OCI-LY7 (cell line): ENCODE measurements at regions not wholly inside any gene's neighbourhood (a gene's known extent, or its start where the extent isn't known, plus 50 kb on each side); places are given as distances from the start of the nearest gene placed in this dataset.

Source experiments
- BruUV-seq: library from RNA; stranded (reverse); fragments of 400-500 nt; replicated peaks from 2 replicates; lab custom pipeline; 2021; lab: Mats Ljungman, UMichigan
- CTCF ChIA-PET: fragments of 300-600 bp; sonication (Branson Sonifier 250); formaldehyde crosslinking; loops from one replicate; lab custom pipeline; 2022; ENCODE audit warnings: antibody characterized with exemption; ENCODE audit not compliant: unreplicated experiment; lab: Charles Lee
- POLR2A ChIA-PET: fragments of 300-600 bp; sonication (Branson Sonifier 250); formaldehyde crosslinking; loops from one replicate; lab custom pipeline; 2022; ENCODE audit warnings: antibody characterized with exemption; lab: Charles Lee
- DNase-seq: peaks from one replicate; pipeline ENCODE4 v3.0.0-alpha.2; 2015; ENCODE audit warnings: low spot score
- H2AFZ ChIP-seq: fragments of 200-600 bp; sonication (generic), shearing (Covaris generic); 2 replicates; pipeline ENCODE4 v1.6.1; 2014; ENCODE audit warnings: mild to moderate bottlenecking, antibody characterized with exemption, low read length, moderate library complexity
- H3K27ac ChIP-seq: fragments of 200-600 bp; sonication (generic); 2 replicates; pipeline ENCODE4 v1.5.1; 2014; ENCODE audit warnings: mixed run types, low read depth, mild to moderate bottlenecking, moderate library complexity, low read length, inconsistent platforms; ENCODE audit not compliant: poor library complexity, severe bottlenecking
- H3K36me3 ChIP-seq: fragments of 200-600 bp; sonication (generic); 2 replicates; pipeline ENCODE4 v1.6.1; 2014; ENCODE audit warnings: mild to moderate bottlenecking, antibody characterized with exemption, low read length, moderate library complexity, mixed read lengths; ENCODE audit not compliant: insufficient read depth
- H3K4me1 ChIP-seq: fragments of 200-600 bp; sonication (generic); 2 replicates; pipeline ENCODE4 v1.5.1; 2014; ENCODE audit warnings: mild to moderate bottlenecking, low read length; ENCODE audit not compliant: insufficient read depth, poor library complexity, severe bottlenecking
- H3K4me2 ChIP-seq: fragments of 200-600 bp; sonication (generic); 2 replicates; pipeline ENCODE4 v1.6.1; 2014; ENCODE audit warnings: mild to moderate bottlenecking, low read length
- H3K4me3 ChIP-seq: fragments of 200-600 bp; sonication (generic); 2 replicates; pipeline ENCODE4 v1.5.1; 2014; ENCODE audit warnings: mild to moderate bottlenecking, low read depth, low read length; ENCODE audit not compliant: poor library complexity, severe bottlenecking
- H3K79me2 ChIP-seq: fragments of 200-600 bp; sonication (generic); 2 replicates; pipeline ENCODE4 v1.6.1; 2016; ENCODE audit warnings: low read depth, mild to moderate bottlenecking, low read length, moderate library complexity, mixed read lengths; ENCODE audit not compliant: insufficient read depth
- H3K9me2 ChIP-seq: fragments of 200-600 bp; sonication (generic); 2 replicates; pipeline ENCODE4 v1.6.1; 2016; ENCODE audit warnings: mild to moderate bottlenecking, low read length, mixed read lengths; ENCODE audit not compliant: insufficient read depth
- H3K9me3 ChIP-seq: fragments of 200-600 bp; sonication (generic); 2 replicates; pipeline ENCODE4 v1.6.1; 2014; ENCODE audit warnings: mild to moderate bottlenecking, mixed run types, low read length, mixed read lengths
- H4K20me1 ChIP-seq: fragments of 200-600 bp; sonication (generic); 2 replicates; pipeline ENCODE4 v1.6.1; 2014; ENCODE audit warnings: mild to moderate bottlenecking, antibody characterized with exemption, low read length, moderate library complexity, mixed read lengths; ENCODE audit not compliant: insufficient read depth
- EZH2phosphoT487 ChIP-seq: fragments of 200-600 bp; sonication (generic); IDR thresholded peaks from 2 replicates; pipeline ENCODE4 v1.6.1; 2018; ENCODE audit warnings: low read depth, borderline replicate concordance, mild to moderate bottlenecking, mixed run types, antibody characterized with exemption, low read length, moderate library complexity, mixed read lengths
- intact Hi-C: fragments of 100-400 bp; cut with micrococcal nuclease; formaldehyde crosslinking; loops from one replicate; pipeline ENCODE4 v1.10.0; 2022; ENCODE audit not compliant: unreplicated experiment
- TF ChIP-seq, protein P1 (sequence below): fragments of 200-600 bp; sonication (generic); conservative IDR thresholded peaks from 2 replicates; pipeline ENCODE4 v1.5.1; 2014; ENCODE audit warnings: mild to moderate bottlenecking, antibody characterized with exemption, low read length, moderate library complexity, mixed read lengths

DNA sequence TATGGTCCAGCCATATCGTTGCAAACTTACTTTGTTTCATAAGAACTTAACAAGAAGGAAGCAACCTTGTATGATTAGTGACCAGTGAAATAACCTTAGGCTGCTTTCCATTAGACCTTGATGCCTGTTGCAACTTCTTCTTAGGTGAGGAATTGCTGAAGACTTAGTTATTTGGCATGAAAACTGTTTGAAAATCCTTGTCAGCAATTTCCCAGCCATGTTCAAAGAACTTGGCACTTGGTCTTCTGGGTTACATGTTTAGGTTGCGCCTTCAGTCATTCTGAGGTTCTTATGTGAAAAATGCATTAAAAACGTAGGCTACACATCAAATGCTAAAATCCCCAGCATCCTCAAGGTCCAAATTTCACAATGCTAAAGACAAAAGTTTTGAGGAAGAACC lies 232.0 kb upstream of the CEP162 start:
- ChIA-PET CTCF (no interaction called here), POLR2A (no interaction called here)
- intact Hi-C loops = no loop called here
- H3K9me2 ChIP-seq = no peaks in the 10 kb centered on the region
- H3K9me3 ChIP-seq = no peaks in the 10 kb centered on the region
- no peaks in the 10 kb centered on the region for H3K4me1 ChIP-seq
- DNase-seq = no peak
- BruUV-seq = no TSS peak
- no peaks in the 10 kb centered on the region for H3K36me3 ChIP-seq
- no peaks in the 10 kb centered on the region for H4K20me1 ChIP-seq
- H3K27ac ChIP-seq = no peak overlapping the region
- no peak overlapping the region for H2AFZ ChIP-seq
- no peak overlapping the region for H3K4me2 ChIP-seq
- TF ChIP-seq, protein P1, sequence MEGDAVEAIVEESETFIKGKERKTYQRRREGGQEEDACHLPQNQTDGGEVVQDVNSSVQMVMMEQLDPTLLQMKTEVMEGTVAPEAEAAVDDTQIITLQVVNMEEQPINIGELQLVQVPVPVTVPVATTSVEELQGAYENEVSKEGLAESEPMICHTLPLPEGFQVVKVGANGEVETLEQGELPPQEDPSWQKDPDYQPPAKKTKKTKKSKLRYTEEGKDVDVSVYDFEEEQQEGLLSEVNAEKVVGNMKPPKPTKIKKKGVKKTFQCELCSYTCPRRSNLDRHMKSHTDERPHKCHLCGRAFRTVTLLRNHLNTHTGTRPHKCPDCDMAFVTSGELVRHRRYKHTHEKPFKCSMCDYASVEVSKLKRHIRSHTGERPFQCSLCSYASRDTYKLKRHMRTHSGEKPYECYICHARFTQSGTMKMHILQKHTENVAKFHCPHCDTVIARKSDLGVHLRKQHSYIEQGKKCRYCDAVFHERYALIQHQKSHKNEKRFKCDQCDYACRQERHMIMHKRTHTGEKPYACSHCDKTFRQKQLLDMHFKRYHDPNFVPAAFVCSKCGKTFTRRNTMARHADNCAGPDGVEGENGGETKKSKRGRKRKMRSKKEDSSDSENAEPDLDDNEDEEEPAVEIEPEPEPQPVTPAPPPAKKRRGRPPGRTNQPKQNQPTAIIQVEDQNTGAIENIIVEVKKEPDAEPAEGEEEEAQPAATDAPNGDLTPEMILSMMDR = no peak
- TF ChIP-seq EZH2phosphoT487 = no peak
- H3K4me3 ChIP-seq = no peak overlapping the region
- no peaks in the 10 kb centered on the region for H3K79me2 ChIP-seq

DNA sequence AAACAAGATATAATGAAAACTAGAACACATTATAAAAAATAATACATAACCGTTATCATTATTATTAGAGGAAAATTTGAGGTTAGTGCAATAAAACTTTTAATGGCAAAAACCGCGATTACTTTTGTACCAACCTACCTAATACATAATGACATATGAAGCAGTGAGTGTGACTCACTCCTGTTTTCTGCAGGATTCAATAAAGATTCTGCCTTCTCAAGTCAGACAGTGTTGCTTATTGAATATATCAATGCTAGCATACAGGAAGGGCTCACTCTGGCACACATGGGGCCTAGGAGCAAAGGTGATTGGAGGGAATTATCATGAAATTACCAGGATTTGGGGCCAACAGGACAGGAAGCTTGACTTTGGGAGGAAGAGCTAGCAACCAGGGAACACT lies 230.8 kb upstream of the CEP162 start:
- Histone ChIP-seq H3K4me2 (no peak overlapping the region), H3K9me3 (no peaks in the 10 kb centered on the region), H3K4me3 (no peak overlapping the region), H4K20me1 (no peaks in the 10 kb centered on the region), H3K27ac (no peak overlapping the region), H3K36me3 (no peaks in the 10 kb centered on the region), H3K9me2 (no peaks in the 10 kb centered on the region), H2AFZ (no peak overlapping the region), H3K79me2 (no peaks in the 10 kb centered on the region), H3K4me1 (no peaks in the 10 kb centered on the region)
- intact Hi-C loops = no loop called here
- ChIA-PET CTCF (no interaction called here), POLR2A (no interaction called here)
- BruUV-seq = no TSS peak
- TF ChIP-seq EZH2phosphoT487 = no peak
- TF ChIP-seq, protein P1 = no peak
- DNase-seq = no peak

DNA sequence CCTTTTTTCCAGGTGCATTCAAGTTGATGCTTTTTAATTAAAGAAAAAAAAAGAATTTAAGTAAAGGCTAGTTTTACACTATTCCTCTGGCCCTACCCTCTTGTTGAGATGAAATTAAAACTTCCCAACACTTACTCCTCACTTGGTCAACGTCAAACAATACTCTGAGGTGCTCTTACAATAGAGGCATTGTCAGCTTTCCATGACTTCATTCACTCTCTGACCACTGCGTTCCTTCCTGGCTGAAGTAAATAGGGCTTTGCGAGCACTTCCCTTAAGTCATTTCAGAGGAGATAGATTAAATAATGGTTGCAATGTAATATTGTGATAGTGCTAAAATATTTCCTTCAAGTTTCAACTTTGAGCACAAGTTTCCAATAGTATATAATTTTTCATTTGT lies 229.8 kb upstream of the CEP162 start:
- intact Hi-C loops = no loop called here
- no peak overlapping the region for H3K27ac ChIP-seq
- BruUV-seq = no TSS peak
- no peaks in the 10 kb centered on the region for H3K4me1 ChIP-seq
- no peaks in the 10 kb centered on the region for H4K20me1 ChIP-seq
- no peak for TF ChIP-seq EZH2phosphoT487
- TF ChIP-seq, protein P1 = no peak
- ChIA-PET CTCF (no interaction called here), POLR2A (interaction anchor here (0.8 kb wide), 1 partner anchor 12 kb away, joined by 3 read pairs; no protein-coding TSS in a partner anchor)
- no peaks in the 10 kb centered on the region for H3K9me2 ChIP-seq
- H3K9me3 ChIP-seq = no peaks in the 10 kb centered on the region
- no peaks in the 10 kb centered on the region for H3K79me2 ChIP-seq
- no peak overlapping the region for H2AFZ ChIP-seq
- H3K36me3 ChIP-seq = no peaks in the 10 kb centered on the region
- no peak overlapping the region for H3K4me3 ChIP-seq
- DNase-seq = no peak
- H3K4me2 ChIP-seq = no peak overlapping the region
